Large intestine (tissue), 3 donors: ENCODE measurements at regions not wholly inside any gene's neighbourhood (a gene's known extent, or its start where the extent isn't known, plus 50 kb on each side); places are given as distances from the start of the nearest gene placed in this dataset.

Experiments used
- DNase-seq, 2 donors: peaks; one replicate each; pipeline versions ENCODE4 v3.0.0 to v3.0.0-alpha.2; 2013
- H3K27ac ChIP-seq: one replicate; pipeline ENCODE4 v1.5.1; 2013; ENCODE audit warnings: low read length
- H3K27me3 ChIP-seq: 2 replicates; pipeline ENCODE4 v1.6.1; 2013; ENCODE audit warnings: low read length; ENCODE audit not compliant: control insufficient read depth, insufficient read depth
- H3K36me3 ChIP-seq: 2 replicates; pipeline ENCODE4 v1.6.1; 2013; ENCODE audit warnings: low read length; ENCODE audit not compliant: control insufficient read depth, insufficient read depth
- H3K4me1 ChIP-seq: one replicate; pipeline ENCODE4 v1.6.1; 2013; ENCODE audit warnings: low read length; ENCODE audit not compliant: control insufficient read depth, insufficient read depth
- H3K4me3 ChIP-seq: one replicate; pipeline ENCODE4 v1.5.1; 2013; ENCODE audit warnings: low read length
- H3K9me3 ChIP-seq: one replicate; pipeline ENCODE4 v1.6.1; 2013; ENCODE audit warnings: mild to moderate bottlenecking, low read depth, low read length, moderate library complexity; ENCODE audit not compliant: control insufficient read depth
- WGBS: methylation state at CpG from one replicate; pipeline ENCODE4 v1.1.5; 2013; ENCODE audit warnings: low lambda C conversion rate; ENCODE audit not compliant: insufficient coverage; 5-methylcytosine and 5-hydroxymethylcytosine counted together

DNA sequence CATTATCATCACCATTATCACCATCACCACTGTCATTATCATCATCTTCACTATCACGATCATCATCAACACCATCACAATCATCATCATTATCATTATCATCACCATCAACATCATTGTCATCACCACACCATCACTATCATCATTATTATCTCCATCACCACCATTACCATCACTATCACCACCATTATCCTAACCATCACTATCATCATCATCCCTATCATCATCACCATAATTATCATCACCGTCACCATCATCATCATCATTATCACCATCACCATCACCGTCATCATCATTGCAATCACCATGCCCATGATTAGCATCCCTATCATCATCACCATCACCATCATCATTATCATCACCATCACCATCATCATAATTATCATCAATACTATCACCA is 311.9 kb downstream of the IRX2 start:
- no peak overlapping the region for H3K27ac ChIP-seq
- H3K27me3 ChIP-seq, result no peaks in the 10 kb centered on the region
- H3K9me3 ChIP-seq, result no peaks in the 10 kb centered on the region
- 96% methylated on average over 3 of the region's 3 CpGs for WGBS
- H3K36me3 ChIP-seq, result no peaks in the 10 kb centered on the region
- DNase-seq, result no peak
- H3K4me3 ChIP-seq, result no peak overlapping the region
- no peaks in the 10 kb centered on the region for H3K4me1 ChIP-seq

DNA sequence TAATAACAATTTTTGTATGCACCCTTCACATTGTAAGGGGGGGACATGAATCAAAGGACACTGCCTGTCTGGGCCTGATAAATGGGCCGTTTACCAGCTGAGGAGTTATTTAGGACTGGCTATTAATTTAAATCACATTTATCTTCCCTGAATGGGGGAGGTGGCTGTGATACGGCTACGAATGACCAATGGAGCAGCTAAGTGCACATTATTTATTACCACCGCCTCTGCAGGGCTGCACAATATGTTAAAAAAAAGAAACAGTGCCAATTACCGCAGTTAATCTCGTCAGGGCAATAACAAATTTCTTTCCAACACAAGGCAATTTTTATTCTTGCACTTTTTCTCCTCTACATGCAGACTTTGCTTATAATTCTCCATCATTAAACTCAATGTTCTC is 318.4 kb downstream of the IRX2 start:
- no peak for DNase-seq
- Histone ChIP-seq H3K4me3 (no peak overlapping the region), H3K36me3 (no peaks in the 10 kb centered on the region), H3K27me3 (no peaks in the 10 kb centered on the region), H3K27ac (no peak overlapping the region), H3K4me1 (no peaks in the 10 kb centered on the region), H3K9me3 (no peaks in the 10 kb centered on the region)
- WGBS, result 100% methylated on average over 2 of the region's 6 CpGs

- H3K36me3 ChIP-seq, result no peaks in the 10 kb centered on the region
- no peaks in the 10 kb centered on the region for H3K9me3 ChIP-seq
- no peaks in the 10 kb centered on the region for H3K4me1 ChIP-seq
- DNase-seq, result no peak
- 87% methylated on average over 3 of the region's 14 CpGs for WGBS
- no peaks in the 10 kb centered on the region for H3K27me3 ChIP-seq
- no peak overlapping the region for H3K4me3 ChIP-seq
- no peak overlapping the region for H3K27ac ChIP-seq
These were observed 319.2 kb downstream of the IRX2 start for GRCh38 chr5:2432076-2432920.

DNA sequence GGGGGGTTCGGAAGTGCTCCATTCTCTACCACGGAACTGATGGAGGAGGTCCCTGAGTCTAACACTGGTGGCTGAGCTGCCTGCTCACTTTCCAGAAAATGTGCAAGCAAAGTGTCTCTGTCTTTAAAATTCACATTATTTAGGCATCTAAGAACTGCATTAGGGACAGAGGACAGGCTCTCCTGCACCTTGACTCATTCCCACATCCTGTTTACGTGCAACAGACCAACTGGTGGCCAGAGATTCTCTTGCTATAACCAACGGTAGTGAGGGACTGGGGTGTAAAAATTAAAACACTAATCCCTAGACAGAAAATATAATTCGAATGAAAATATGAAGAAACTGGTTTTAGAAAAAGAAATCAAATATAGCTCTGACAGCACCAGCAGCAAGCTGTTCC is 320.9 kb downstream of the IRX2 start:
- H3K4me3 ChIP-seq, result no peak overlapping the region
- H3K4me1 ChIP-seq, result no peaks in the 10 kb centered on the region
- H3K9me3 ChIP-seq, result no peaks in the 10 kb centered on the region
- no peak overlapping the region for H3K27ac ChIP-seq
- 100% methylated on average over 1 of the region's 5 CpGs for WGBS
- no peaks in the 10 kb centered on the region for H3K36me3 ChIP-seq
- no peak for DNase-seq
- no peaks in the 10 kb centered on the region for H3K27me3 ChIP-seq

DNA sequence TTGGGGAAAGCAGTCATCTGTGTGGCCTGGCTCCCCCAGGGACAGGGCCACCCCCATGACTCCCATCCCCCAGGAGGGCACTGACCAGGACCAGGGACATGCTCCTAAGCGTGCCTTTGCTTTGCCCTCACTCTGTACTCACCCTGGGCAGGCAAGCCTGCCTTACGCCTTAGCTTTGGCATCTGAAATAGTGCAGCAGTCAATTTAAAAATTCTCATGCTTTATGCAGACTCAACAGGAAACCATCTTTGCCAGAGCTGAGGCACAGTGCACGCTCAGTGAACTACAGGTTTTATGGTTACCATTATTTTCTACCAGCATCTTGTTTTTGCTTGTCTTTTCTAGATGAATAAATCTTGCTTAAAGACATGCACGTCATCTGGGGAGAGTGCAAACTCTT is 323.5 kb downstream of the IRX2 start:
- no CpG with 5 or more reads among the region's 4 CpGs for WGBS
- no peaks in the 10 kb centered on the region for H3K27me3 ChIP-seq
- no peaks in the 10 kb centered on the region for H3K9me3 ChIP-seq
- no peaks in the 10 kb centered on the region for H3K36me3 ChIP-seq
- DNase-seq, result no peak
- H3K27ac ChIP-seq, result no peak overlapping the region
- no peaks in the 10 kb centered on the region for H3K4me1 ChIP-seq
- no peak overlapping the region for H3K4me3 ChIP-seq

DNA sequence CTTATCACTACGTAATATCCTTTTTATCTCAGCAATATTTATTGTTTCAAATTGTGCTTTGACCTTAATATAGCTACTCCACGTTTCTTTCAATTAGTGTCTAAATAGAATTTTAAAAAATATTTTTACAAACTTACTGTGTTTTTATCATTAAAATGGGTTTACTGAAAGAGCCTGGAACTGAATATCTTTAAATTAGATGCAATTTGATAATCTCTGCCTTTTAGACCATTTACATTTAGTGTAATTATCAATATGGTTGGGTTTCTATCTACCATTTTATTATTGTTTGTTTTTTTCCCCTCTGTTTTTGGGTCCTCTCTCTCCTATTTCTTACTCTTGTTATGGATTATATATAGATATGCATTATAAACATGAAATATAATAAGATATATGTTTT is 327.8 kb downstream of the IRX2 start:
- 86% methylated on average over 1 of the region's 2 CpGs for WGBS
- Histone ChIP-seq H3K4me3 (no peak overlapping the region), H3K4me1 (no peaks in the 10 kb centered on the region), H3K27ac (no peak overlapping the region), H3K27me3 (no peaks in the 10 kb centered on the region), H3K9me3 (no peaks in the 10 kb centered on the region), H3K36me3 (no peaks in the 10 kb centered on the region)
- no peak for DNase-seq

- Histone ChIP-seq H3K27me3 (no peaks in the 10 kb centered on the region), H3K9me3 (peaks cover 3% of the 10 kb centered on the region), H3K27ac (no peak overlapping the region), H3K36me3 (no peaks in the 10 kb centered on the region), H3K4me3 (no peak overlapping the region), H3K4me1 (no peaks in the 10 kb centered on the region)
- no peak for DNase-seq
- no CpG with 5 or more reads among the region's 9 CpGs for WGBS
These were observed 334.2 kb downstream of the IRX2 start for GRCh38 chr5:2417301-2417700.

- no peak overlapping the region for H3K4me3 ChIP-seq
- H3K27ac ChIP-seq, result no peak overlapping the region
- no peaks in the 10 kb centered on the region for H3K27me3 ChIP-seq
- WGBS, result no CpG with 5 or more reads among the region's 23 CpGs
- H3K4me1 ChIP-seq, result no peaks in the 10 kb centered on the region
- no peaks in the 10 kb centered on the region for H3K36me3 ChIP-seq
- DNase-seq, result no peak
- peaks cover 3% of the 10 kb centered on the region for H3K9me3 ChIP-seq
These were observed 335.8 kb downstream of the IRX2 start for GRCh38 chr5:2415678-2416077.

DNA sequence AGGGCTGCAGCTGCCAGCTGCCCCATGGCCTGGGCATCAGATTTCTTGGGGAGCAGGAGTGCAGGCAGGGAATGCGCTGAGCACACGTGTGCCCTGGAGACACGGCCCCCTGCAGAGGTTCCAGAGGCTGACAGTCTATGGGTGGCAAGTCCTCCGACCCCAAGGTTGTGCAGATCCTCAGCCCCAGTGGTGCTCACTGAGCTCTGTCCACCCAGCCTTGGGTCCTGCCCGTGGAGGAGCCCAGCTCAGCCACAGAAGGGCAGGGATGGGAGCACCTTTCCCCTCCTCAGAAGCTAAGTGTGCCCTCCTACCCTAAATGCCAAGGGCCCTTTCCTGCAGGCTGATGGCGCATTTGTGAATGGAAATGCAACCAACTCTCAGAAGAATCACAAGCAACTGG is 341.0 kb downstream of the IRX2 start:
- WGBS, result no CpG with 5 or more reads among the region's 6 CpGs
- H3K4me3 ChIP-seq, result no peak overlapping the region
- no peaks in the 10 kb centered on the region for H3K27me3 ChIP-seq
- H3K9me3 ChIP-seq, result no peaks in the 10 kb centered on the region
- DNase-seq, result no peak
- H3K36me3 ChIP-seq, result no peaks in the 10 kb centered on the region
- no peak overlapping the region for H3K27ac ChIP-seq
- H3K4me1 ChIP-seq, result no peaks in the 10 kb centered on the region

DNA sequence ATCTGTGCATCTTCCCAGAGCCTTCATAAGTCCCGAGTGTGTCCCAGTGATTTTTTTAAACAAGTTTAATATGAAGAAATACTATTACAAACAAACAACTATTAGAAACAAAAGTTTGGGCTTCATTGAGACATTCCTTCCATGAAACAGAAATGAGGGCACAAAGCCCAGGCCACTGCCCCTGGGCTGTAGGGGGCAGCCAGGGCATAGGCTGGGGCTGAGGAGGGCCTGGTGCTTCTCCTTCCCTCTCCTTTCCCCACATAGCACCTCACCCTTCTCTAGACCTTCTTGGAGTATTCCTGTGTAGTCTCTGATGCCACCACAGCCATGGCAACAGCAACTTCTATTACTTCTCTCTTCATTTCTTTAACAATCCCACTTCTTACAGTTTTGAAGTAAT is 348.2 kb downstream of the IRX2 start:
- no peak for DNase-seq
- WGBS, result no CpG with 5 or more reads among the region's 1 CpG
- Histone ChIP-seq H3K36me3 (no peaks in the 10 kb centered on the region), H3K9me3 (no peaks in the 10 kb centered on the region), H3K4me1 (no peaks in the 10 kb centered on the region), H3K27me3 (no peaks in the 10 kb centered on the region), H3K27ac (no peak overlapping the region), H3K4me3 (no peak overlapping the region)

- Histone ChIP-seq H3K27ac (no peak overlapping the region), H3K27me3 (no peaks in the 10 kb centered on the region), H3K4me3 (no peak overlapping the region), H3K4me1 (no peaks in the 10 kb centered on the region), H3K36me3 (no peaks in the 10 kb centered on the region), H3K9me3 (no peaks in the 10 kb centered on the region)
- WGBS, result no CpG with 5 or more reads among the region's 7 CpGs
- no peak for DNase-seq
These were observed 351.7 kb downstream of the IRX2 start for GRCh38 chr5:2399804-2400203.
